Heart right ventricle (tissue), 16 donors: ENCODE measurements at regions not wholly inside any gene's neighbourhood (a gene's known extent, or its start where the extent isn't known, plus 50 kb on each side); places are given as distances from the start of the nearest gene placed in this dataset.
"Not testable (repeated sequence)": the region's sequence is repeated elsewhere in the genome, so short reads cannot be mapped to it uniquely, and the experiment has no call there.

Experiments
- ATAC-seq, 8 donors: fragments of 200-7000 bp; cut with Tn5 transposase; one replicate each; pipeline ENCODE4 v1.9.1; 2020; ENCODE audit warnings: mild to moderate bottlenecking in 8 of 8, moderate library complexity in 8 of 8, moderate number of reproducible peaks in 1 of 8
- DNase-seq, 2 donors: peaks; one replicate each; pipeline ENCODE4 v3.0.0-alpha.2; 2020
- H3K27ac ChIP-seq, 10 donors: fragments of 200-600 bp; sonication (generic) in 2 of 10; one replicate each; pipeline versions ENCODE4 v1.5.0 to v1.8.0; 2020 to 2022; ENCODE audit warnings: mild to moderate bottlenecking in 3 of 10
- H3K27me3 ChIP-seq, 7 donors: fragments of 200-600 bp; one replicate each; pipeline ENCODE4 v1.8.0; 2021 to 2022; ENCODE audit warnings: mild to moderate bottlenecking in 2 of 7
- H3K36me3 ChIP-seq, 9 donors: fragments of 200-600 bp; sonication (generic) in 1 of 9; one replicate each; pipeline versions ENCODE4 v1.5.0 to v1.8.0; 2020 to 2022; ENCODE audit warnings: mild to moderate bottlenecking in 2 of 9
- H3K4me1 ChIP-seq, 9 donors: fragments of 200-600 bp; sonication (generic) in 1 of 9; one replicate each; pipeline versions ENCODE4 v1.5.0 to v1.8.0; 2020 to 2022; ENCODE audit warnings: mild to moderate bottlenecking in 4 of 9
- H3K4me3 ChIP-seq, 10 donors: fragments of 200-600 bp; sonication (generic) in 2 of 10; one replicate each; pipeline versions ENCODE4 v1.5.0 to v1.8.0; 2020 to 2022; ENCODE audit warnings: mild to moderate bottlenecking in 7 of 10, moderate library complexity in 2 of 10
- H3K9me3 ChIP-seq, 11 donors: fragments of 200-600 bp in 10 of 11; sonication (generic) in 2 of 11; one replicate each; pipeline versions ENCODE4 v1.5.0 to v1.8.0; 2013 to 2022; ENCODE audit warnings: mild to moderate bottlenecking in 2 of 11, control low read depth in 1 of 11, moderate library complexity in 1 of 11
- WGBS, 2 donors: extraction: QIAGEN DNeasy Blood & Tissue Kit; methylation state at CpG; one replicate each; pipeline ENCODE4 v1.1.7; 2013; ENCODE audit warnings: inconsistent platforms in 1 of 2; 5-methylcytosine and 5-hydroxymethylcytosine counted together
- intact Hi-C, 10 donors: fragments of 100-400 bp; cut with DNase I; formaldehyde crosslinking; loops; one replicate each; pipeline versions ENCODE4 v1.11.1 to v1.14.2; 2022
- donor health status: Arrhythmogenic right ventricular cardiomyopathy.
- donor health status: ischemic (EF 13 %, LVEDD 7.1; RV severe dilation, severe dysfunction).
- donor health status: healthy with polysubstance abuse.
- donor health status: DM: no; HTN: yes; CAD: no.
- donor health status: DM: no; HTN: no; CAD: no.
- donor health status: ischemic (EF 25% LVEDD 6.9; RV normal size, moderate dysfunction).
- donor health status: ischemic (EF 25% LVEDD 5.7; RV mildly dilated, moderate dysfunction).
- donor health status: healthy.
- donor health status: DM: yes; HTN: yes; CAD: no.
- donor health status: Ischemic cardiomyopathy.
- donor health status: ischemic (EF 35%, LVEDD 5.7; RV mildly dilated, moderate dysfunction).
- donor health status: nonischemic (EF 11% LVEDD 7.7; RV severe dilation, severe dysfunction).
- donor health status: DM: yes; HTN: yes; CAD: no.
- donor health status: PGD.
- donor health status: ischemic (EF 29% LVEDD 5.4; RV normal size, mild dysfunction).
- donor health status: nonischemic (EF 23%, LVEDD 6.1; RV moderate dilation, normal function).

DNA sequence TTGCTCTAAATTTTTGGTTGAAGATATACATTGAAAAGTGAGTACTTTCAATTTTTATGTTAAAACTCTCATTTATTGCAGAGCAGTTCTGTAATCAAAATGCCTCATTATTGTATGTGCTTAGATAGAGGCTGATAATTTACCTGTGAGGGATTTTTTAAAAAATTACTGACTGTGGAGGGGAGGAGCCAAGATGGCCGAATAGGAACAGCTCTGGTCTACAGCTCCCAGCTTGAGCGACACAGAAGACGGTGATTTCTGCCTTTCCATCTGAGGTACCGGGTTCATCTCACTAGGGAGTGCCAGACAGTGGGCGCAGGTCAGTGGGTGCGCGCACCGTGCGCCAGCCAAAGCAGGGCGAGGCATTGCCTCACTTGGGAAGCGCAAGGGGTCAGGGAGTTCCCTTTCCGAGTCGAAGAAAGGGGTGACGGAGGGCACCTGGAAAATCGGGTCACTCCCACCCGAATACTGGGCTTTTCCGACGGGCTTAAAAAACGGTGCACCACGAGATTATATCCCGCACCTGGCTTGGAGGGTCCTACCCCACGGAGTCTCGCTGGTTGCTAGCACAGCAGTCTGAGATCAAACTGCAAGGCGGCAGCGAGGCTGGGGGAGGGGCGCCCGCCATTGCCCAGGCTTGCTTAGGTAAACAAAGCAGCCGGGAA is 89.4 kb downstream of the DDX11 start:
- ATAC-seq, H3K9me3 ChIP-seq, intact Hi-C loops: not testable (repeated sequence)

GRCh38 chr12:31174293-31174692 is 100.6 kb downstream of the DDX11 start:
- H3K9me3 ChIP-seq, ATAC-seq, H3K27me3 ChIP-seq, H3K4me3 ChIP-seq, H3K4me1 ChIP-seq, H3K36me3 ChIP-seq, DNase-seq, H3K27ac ChIP-seq, intact Hi-C loops: not testable (repeated sequence)
- 73 to 88% methylated on average over 1 of the region's 1 CpG for WGBS, 2 donors

More for the DNA sequence above, 89.4 kb downstream of the DDX11 start:
- 80 to 83% methylated on average over 27 of the region's 28 CpGs for WGBS, 2 donors
- not testable (repeated sequence) for H3K27ac ChIP-seq, H3K4me1 ChIP-seq, H3K4me3 ChIP-seq, H3K27me3 ChIP-seq, DNase-seq, H3K36me3 ChIP-seq

DNA sequence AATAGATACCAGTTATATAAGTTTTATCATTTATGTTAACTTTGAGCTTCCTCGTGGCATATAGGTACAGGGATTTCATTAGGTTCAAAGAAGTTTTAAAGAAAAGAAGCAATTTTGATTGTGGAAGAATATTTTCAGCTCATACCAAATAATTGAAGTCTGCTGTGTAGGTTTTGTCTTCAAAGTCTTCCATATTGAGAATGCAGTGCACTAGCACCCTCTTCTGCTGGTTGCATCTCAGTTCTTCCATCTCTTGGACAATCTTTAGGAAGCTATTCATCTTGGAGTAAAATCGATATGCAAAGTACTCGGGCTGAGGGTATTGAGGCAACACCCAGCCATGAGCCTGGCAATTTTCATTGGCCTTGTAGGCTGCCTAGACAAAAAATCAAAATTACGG is 103.9 kb downstream of the DDX11 start:
- ATAC-seq, H3K27me3 ChIP-seq, H3K4me1 ChIP-seq, DNase-seq, H3K27ac ChIP-seq, H3K9me3 ChIP-seq, intact Hi-C loops, H3K36me3 ChIP-seq, H3K4me3 ChIP-seq: not testable (repeated sequence)
- 56 to 59% methylated on average over 2 to 3 of the region's 4 CpGs for WGBS, 2 donors

DNA sequence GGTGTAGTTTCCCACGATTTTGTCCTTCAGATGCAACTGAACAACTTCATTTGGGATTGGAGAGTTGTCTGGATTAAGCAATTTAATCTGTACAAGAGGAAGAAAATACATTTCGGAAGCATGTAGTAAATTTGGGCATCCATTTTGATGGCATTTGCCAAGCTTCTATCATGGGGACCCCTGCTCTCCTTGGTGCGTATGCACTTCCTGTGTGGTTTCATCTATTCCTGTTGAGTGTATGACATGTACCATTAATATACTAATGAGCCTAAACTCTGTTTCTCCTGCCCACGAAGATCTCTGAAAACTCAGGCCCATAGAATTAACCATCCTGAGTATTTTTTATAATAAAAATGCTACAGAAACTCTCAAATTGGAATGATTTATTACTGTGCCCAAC is 105.2 kb downstream of the DDX11 start:
- H3K4me3 ChIP-seq, ATAC-seq, H3K4me1 ChIP-seq, H3K36me3 ChIP-seq, intact Hi-C loops, H3K27me3 ChIP-seq, DNase-seq, H3K9me3 ChIP-seq, H3K27ac ChIP-seq: not testable (repeated sequence)
- 75 to 79% methylated on average over 4 of the region's 4 CpGs for WGBS, 2 donors

DNA sequence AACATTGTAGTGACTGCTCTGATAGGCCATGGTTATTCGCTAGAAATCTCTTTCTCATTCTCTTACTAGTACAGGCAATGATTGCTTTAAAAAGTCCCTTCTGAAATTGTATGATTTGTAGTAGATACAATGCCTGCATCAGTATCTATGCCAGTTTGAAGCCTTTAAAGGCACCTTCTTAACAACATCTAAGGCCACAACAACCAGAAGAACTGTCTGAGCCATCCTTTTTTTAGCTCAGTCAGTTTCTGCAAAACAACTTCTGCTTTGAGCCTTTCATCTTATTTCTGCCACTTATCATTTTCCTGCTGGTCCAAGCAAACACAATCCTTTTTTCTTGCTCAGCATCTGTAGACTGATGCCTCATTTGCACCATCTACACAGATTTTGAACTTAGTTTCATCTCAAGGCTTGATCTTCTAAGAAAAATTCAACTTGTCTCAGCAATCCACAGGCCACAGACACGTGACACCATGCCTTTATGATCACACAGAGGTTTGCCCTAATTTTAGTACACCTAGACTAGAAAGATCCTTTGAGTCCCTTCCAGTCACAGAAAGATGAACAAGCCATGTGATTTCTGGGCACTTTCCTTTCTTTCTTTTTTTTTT is 106.1 kb downstream of the DDX11 start:
- H3K36me3 ChIP-seq, DNase-seq, ATAC-seq, H3K4me1 ChIP-seq, H3K27ac ChIP-seq, H3K9me3 ChIP-seq, intact Hi-C loops, H3K27me3 ChIP-seq, H3K4me3 ChIP-seq: not testable (repeated sequence)
- 81 to 90% methylated on average over 2 of the region's 2 CpGs for WGBS, 2 donors

GRCh38 chr12:31182571-31182970 is 108.9 kb downstream of the DDX11 start:
- H3K27ac ChIP-seq, H3K36me3 ChIP-seq, DNase-seq, H3K27me3 ChIP-seq, intact Hi-C loops, ATAC-seq, H3K4me1 ChIP-seq, H3K9me3 ChIP-seq, H3K4me3 ChIP-seq: not testable (repeated sequence)

DNA sequence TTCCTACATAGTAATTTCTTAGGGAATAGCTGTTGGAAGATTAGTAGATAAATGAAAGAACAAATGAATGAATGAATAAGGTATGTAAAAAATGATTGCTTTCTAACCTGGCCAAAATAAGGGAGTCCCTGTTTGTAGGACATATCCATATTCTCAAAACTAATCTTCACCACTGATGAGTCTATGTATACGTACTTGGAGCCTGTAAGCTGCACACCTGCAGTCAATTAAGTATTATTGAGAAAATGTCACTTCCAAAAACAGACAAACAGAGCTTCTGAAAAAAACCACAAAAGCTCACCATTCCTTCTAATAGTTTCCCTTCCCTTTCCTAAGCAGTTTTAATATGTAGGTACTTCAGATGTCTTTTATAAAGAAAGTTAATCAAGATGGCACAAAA is 109.4 kb downstream of the DDX11 start:
- ATAC-seq, H3K36me3 ChIP-seq, intact Hi-C loops, H3K4me1 ChIP-seq, DNase-seq, H3K4me3 ChIP-seq, H3K9me3 ChIP-seq, H3K27me3 ChIP-seq, H3K27ac ChIP-seq: not testable (repeated sequence)
- 71% methylated on average over 1 of the region's 1 CpG for WGBS, 2 donors

GRCh38 chr12:31183899-31184298 is 110.2 kb downstream of the DDX11 start:
- ATAC-seq, intact Hi-C loops, H3K4me1 ChIP-seq, H3K9me3 ChIP-seq, H3K4me3 ChIP-seq, H3K36me3 ChIP-seq, H3K27me3 ChIP-seq, DNase-seq, H3K27ac ChIP-seq: not testable (repeated sequence)
- WGBS, 2 donors, result 100% methylated on average over 1 of the region's 1 CpG

DNA sequence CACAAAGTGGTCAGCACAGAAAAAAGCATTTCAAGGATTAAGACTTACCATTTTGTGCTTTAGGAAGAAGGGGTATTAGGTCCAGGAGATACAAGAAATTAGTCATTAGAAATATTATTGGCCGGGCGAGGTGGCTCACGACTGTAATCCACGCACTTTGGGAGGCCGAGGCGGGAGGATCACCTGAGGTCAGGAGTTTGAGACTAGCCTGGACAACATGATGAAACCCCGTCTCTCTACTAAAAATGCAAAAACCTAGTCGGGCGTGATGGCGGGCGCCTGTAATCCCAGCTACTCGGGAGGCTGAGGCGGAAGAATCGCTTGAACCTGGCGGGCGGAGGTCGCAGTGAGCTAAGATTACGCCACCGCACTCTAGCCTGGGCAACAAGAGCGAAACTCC is 111.0 kb downstream of the DDX11 start:
- H3K27me3 ChIP-seq, intact Hi-C loops, DNase-seq, H3K36me3 ChIP-seq, H3K27ac ChIP-seq, H3K4me1 ChIP-seq, H3K9me3 ChIP-seq, H3K4me3 ChIP-seq, ATAC-seq: not testable (repeated sequence)
- WGBS, 2 donors, result 90 to 94% methylated on average over 10 to 20 of the region's 20 CpGs

GRCh38 chr12:31192689-31193088 is 119.0 kb downstream of the DDX11 start:
- intact Hi-C loops, H3K36me3 ChIP-seq, H3K4me1 ChIP-seq, DNase-seq, ATAC-seq, H3K27me3 ChIP-seq, H3K27ac ChIP-seq, H3K4me3 ChIP-seq: not testable (repeated sequence)
- H3K9me3 ChIP-seq, result peaks cover 0 to 14% (median 0%) of the 10 kb centered on the region in 11 donors

DNA sequence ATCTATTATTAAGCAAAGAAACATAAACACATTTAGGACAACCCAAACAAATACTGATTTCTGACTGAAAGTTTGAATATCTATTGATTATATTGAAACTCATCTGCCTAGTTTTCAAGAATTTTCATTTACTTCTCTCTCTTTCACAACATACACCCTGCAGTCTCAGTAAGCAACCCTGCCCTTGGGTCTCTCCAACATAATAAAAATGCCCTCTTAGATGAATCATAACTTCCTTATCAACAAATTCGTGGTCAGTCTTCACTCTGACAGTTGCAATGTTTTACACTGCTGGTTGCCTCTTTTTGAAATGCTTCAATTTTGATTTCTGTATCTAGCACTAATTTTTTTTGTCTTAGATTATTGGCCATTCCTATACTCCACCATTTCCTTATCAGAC is 122.0 kb downstream of the DDX11 start:
- H3K27ac ChIP-seq, ATAC-seq, H3K4me1 ChIP-seq, H3K4me3 ChIP-seq, intact Hi-C loops, H3K27me3 ChIP-seq, H3K36me3 ChIP-seq, H3K9me3 ChIP-seq, DNase-seq: not testable (repeated sequence)
- 18 to 36% methylated on average over 1 of the region's 1 CpG for WGBS, 2 donors

- DNase-seq, ATAC-seq, H3K4me3 ChIP-seq, H3K4me1 ChIP-seq, H3K36me3 ChIP-seq, intact Hi-C loops, H3K9me3 ChIP-seq, H3K27ac ChIP-seq: not testable (repeated sequence)
- 63 to 65% methylated on average over 4 of the region's 4 CpGs for WGBS, 2 donors
- peaks cover 0 to 11% (median 0%) of the 10 kb centered on the region in 7 donors for H3K27me3 ChIP-seq
Measured at GRCh38 chr12:31199476-31199875, 125.8 kb downstream of the DDX11 start.
